HS-27A (cell line): ENCODE measurements at regions not wholly inside any gene's neighbourhood (a gene's known extent, or its start where the extent isn't known, plus 50 kb on each side); places are given as distances from the start of the nearest gene placed in this dataset.
A peak's percentile ranks its signal among the peaks of the same experiment; 100 is the strongest.
"Not testable (repeated sequence)": the region's sequence is repeated elsewhere in the genome, so short reads cannot be mapped to it uniquely, and the experiment has no call there.

ENCODE experiments used
- DNase-seq: peaks from one replicate; pipeline ENCODE4 v3.0.0-alpha.2; 2012; ENCODE audit warnings: low read depth, missing footprints

DNA sequence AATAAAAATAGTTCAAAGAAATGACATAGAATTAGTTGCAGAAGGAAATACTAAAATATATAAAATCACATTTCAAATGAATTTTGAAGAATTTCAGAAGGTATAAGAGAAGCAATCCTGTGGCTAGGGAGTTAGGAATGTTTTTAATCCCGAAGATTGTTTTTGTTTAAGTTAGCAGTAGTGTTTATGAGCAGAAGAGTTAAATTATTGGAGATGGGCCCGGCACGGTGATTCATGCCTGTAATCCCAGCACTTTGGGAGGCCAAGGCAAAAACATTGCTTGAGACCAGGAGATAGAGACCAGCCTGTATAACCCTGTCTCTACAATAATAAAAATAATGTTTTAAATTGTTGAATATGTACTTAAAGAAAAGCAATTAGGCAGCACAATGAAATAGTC, 432.5 kb downstream of the MFSD1 start:
- peak; percentile 60 for DNase-seq

- no peak for DNase-seq
Measured at GRCh38 chr3:159236321-159236720, 434.5 kb downstream of the MFSD1 start.

- DNase-seq, result no peak
Measured at GRCh38 chr3:159237226-159237625, 435.4 kb downstream of the MFSD1 start.

DNA sequence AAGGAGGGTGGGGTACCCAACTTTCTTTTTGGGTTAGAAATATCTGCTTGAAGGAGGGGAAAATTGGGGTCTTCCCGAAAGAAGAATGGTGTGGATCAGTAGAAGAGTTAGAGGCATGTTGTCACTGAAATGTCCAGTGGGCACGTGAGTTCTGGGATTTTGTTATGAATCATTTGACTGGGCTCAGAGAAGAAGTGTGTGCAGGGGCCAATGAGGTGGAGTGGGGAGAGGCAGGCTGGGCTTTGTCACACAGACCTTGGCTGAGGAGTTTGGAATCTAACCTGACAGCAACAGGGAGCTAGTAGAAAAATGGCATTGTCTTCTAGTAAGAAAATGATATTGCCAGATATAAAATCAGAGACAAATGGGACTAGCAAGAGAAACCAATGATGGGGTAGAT, 436.8 kb downstream of the MFSD1 start:
- DNase-seq, result no peak

DNA sequence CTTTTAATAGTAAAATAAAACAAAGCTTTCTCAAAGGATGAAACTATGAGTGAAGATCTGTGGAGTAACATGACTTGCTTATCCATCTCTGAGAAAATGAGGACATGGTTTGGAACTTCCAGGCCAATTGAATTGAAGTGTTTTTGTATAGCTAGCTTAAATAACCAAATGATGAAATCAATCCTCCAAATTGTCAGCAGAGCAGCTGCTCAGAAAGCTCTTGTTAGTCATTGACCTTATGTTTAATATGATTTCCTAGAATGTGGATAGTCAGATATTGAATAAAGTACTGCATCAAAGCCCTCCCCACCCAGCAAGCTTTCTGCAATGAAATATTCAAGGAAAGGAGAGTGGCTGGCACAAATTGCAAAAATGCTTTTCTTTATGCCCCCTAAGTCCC, 437.2 kb downstream of the MFSD1 start:
- DNase-seq, result no peak

DNA sequence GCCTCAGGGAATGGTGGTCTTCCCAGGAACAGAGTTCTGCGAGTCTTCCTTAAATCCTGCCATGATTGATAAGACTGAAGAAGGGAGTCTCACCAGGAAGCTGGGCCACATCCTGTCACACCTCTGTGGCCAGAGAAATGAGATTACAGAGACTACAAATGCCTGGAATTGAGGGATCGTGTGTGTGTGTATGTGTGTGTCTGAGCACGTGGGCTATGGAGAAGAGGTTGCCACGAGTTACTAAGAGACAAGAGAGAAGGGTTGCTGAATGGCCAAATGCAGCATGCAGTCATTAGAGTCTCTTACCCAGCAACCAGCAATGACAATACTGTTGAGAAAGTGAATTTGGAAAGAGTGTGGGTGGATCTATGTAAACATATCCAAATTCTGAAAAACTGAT, 443.1 kb downstream of the MFSD1 start:
- DNase-seq, result no peak

- no peak for DNase-seq
Measured at GRCh38 chr3:159245871-159246270, 444.0 kb downstream of the MFSD1 start.

GRCh38 chr3:159246385-159246784, 444.5 kb downstream of the MFSD1 start:
- DNase-seq, result no peak

- no peak for DNase-seq
Measured at GRCh38 chr3:159249472-159250174, 447.8 kb downstream of the MFSD1 start.

DNA sequence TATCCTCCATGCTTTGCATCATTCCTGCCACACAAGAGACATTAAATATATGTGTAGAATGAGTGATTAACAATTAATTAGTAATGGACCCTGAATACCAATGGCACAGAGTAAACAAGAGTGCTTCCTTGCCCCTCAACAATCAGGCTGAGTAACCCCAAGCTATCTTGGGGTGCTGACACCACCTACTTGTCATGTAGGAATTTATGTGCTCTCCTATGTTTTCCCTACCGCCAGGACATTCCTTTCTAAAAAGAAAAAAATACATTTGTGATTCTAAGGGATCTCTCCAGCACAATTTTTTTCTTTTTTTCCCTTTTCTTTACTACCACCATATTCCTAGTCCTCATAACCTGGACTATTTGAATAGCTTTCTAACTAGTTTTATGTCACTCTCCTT, 449.1 kb downstream of the MFSD1 start:
- no peak for DNase-seq

- DNase-seq, result peak; percentile 60
Measured at GRCh38 chr3:159252274-159252673, 450.4 kb downstream of the MFSD1 start.

GRCh38 chr3:159252772-159253384, 451.0 kb downstream of the MFSD1 start:
- DNase-seq, result peak; percentile 52

GRCh38 chr3:159253860-159254259, 452.0 kb downstream of the MFSD1 start:
- no peak for DNase-seq

GRCh38 chr3:159257954-159258353, 456.1 kb downstream of the MFSD1 start:
- no peak for DNase-seq

- no peak for DNase-seq
Measured at GRCh38 chr3:159258934-159259333, 457.1 kb downstream of the MFSD1 start.

DNA sequence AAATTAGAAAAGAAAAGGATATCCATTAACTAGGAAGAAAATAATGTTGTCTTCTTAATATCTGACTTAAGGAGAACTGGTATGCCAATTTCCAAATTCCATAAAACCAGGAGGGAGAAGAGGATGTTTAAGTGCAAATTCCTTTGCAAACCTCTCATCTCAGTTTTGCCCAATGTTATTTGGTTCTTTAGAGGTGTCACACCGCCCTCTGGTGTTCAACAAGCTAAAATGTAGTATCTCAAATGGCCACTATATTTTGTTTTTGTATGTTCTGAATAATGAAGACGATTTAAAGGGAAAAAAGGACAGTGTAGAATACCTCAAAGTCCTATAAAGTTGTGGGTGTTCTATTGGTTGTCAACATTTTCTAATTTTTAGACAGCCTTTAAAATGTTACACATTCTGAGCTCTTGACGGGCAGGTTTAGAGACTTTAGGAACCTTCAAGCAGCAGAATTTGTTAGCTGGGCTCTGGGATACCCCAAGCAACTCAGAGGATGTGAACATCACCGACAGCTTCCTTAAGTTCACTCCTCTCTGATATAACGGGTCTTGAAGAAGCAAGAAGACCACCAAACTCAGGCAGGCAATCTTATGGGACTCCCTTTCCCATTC, 458.3 kb downstream of the MFSD1 start:
- DNase-seq, result peak; percentile 49

- DNase-seq, result not testable (repeated sequence)
Measured at GRCh38 chr3:159261333-159261732, 459.5 kb downstream of the MFSD1 start.

GRCh38 chr3:159263750-159264553, 462.1 kb downstream of the MFSD1 start:
- no peak for DNase-seq

- DNase-seq, result no peak
Measured at GRCh38 chr3:159265705-159266104, 463.9 kb downstream of the MFSD1 start.

DNA sequence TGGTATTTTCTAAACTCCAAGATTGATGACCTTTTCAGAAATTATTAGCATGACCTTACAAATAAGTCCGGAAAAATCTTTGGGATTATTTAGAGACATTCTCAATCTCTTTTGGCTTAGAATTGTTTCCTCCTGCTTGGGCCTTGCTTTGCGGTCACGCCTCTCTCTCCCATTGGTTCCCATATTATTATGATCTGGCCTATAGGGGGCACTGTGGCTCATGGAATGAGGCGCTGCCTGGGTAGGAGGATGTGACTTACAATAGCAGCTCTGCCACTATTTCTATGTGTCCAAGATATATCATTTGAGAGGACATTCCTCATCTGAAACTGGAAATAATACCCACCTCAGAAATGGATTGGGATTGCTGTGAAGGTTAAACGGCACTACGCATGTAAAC, 464.9 kb downstream of the MFSD1 start:
- DNase-seq, result peak; percentile 50

GRCh38 chr3:159271799-159272512, 470.1 kb downstream of the MFSD1 start:
- no peak for DNase-seq

DNA sequence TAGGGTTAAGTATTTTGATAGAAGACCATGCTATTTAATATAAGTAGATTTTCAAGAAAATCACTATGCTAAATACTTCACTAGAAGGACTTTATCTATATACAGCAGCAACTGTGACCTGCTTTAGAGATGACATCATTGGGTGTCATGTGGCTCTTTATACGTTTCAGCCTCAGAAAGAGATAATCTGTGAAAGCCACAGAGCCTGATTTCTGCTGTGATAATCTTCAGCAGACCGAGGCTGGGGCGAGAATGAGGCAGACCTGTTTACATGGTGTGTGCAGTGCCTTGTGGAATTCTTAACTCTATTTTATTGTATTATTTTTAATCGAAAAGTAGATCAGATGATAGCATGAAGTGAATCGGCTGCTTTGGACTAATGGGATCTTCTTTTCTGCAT, 471.2 kb downstream of the MFSD1 start:
- DNase-seq, result no peak
